ENCODE measurements at regions not wholly inside any gene's neighbourhood (a gene's known extent, or its start where the extent isn't known, plus 50 kb on each side); places are given as distances from the start of the nearest gene placed in this dataset.
A peak's percentile ranks its signal among the peaks of the same experiment; 100 is the strongest.

DNA sequence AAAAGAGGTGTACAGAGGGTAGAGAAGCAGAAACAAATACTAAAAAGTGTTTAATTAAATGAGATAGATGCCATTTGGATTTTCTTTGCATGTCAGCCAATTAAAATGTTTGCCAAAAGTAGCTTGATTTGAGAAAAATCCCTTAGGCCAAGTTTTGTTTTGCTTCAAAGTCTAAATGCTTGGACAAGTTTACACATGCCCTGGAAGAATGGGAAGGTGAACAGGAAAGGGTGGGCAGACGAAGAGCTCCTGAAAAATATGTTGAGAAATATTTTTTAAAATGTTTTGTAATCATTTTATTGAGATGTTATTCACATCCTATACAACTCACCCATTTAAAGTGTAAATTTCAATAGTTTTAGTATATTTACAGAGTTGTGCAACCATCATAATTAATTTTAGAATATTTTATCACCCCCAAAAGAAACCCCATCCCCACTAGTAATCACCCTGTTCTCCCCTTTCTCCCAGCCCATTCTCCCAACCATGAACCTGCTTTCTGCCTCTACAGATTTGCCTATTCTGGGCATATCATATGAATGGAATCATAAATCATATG, 98.5 kb upstream of the ANK3 start:
- DNase-seq (ENCODE audit: low spot score), result no peak
- no peak for TF ChIP-seq CTCF (IDR thresholded peaks at IDR 0.05)
- no peak for ATAC-seq (ENCODE audit: low FRiP score)

- DNase-seq (ENCODE audit: low spot score), result no peak
Observed at GRCh38 chr10:60487543-60487942, 97.9 kb upstream of the ANK3 start.

DNA sequence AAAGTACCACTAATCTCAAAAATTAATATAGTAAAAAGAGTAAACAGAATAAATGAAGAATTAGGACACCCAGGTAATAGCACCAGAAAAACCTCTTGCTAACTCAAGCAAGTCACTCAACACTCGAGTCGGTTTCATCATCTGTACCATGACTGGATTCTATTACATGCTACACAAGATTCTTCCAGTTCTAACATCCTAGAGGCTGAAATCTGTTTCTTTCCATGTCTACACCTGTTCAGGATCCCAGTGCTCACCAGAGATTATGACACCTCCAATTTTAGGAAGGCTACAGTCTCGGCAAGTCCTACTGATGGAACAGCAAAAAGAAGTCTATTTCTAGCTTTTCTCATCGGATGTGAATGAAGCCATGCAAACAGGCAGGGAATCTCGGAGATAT, 95.3 kb upstream of the ANK3 start:
- no peak for TF ChIP-seq CTCF (IDR thresholded peaks at IDR 0.05)
- DNase-seq (ENCODE audit: low spot score) (no peak), ATAC-seq (ENCODE audit: low FRiP score) (no peak)

More at GRCh38 chr10:60487543-60487942, 97.9 kb upstream of the ANK3 start:
- no peak for ATAC-seq (ENCODE audit: low FRiP score)
- TF ChIP-seq CTCF (IDR thresholded peaks at IDR 0.05), result no peak

GRCh38 chr10:60480865-60481563, 91.3 kb upstream of the ANK3 start:
- ATAC-seq (ENCODE audit: low FRiP score), result peak; percentile 86
- no peak for TF ChIP-seq CTCF (IDR thresholded peaks at IDR 0.05)
- no peak for DNase-seq (ENCODE audit: low spot score)

GRCh38 chr10:60479305-60480020, 89.8 kb upstream of the ANK3 start:
- TF ChIP-seq CTCF (IDR thresholded peaks at IDR 0.05), result no peak
- DNase-seq (ENCODE audit: low spot score) (no peak), ATAC-seq (ENCODE audit: low FRiP score) (no peak)

GRCh38 chr10:60476451-60476850, 86.8 kb upstream of the ANK3 start:
- ATAC-seq (ENCODE audit: low FRiP score) (no peak), DNase-seq (ENCODE audit: low spot score) (no peak)
- no peak for TF ChIP-seq CTCF (IDR thresholded peaks at IDR 0.05)

Data from omental fat pad (tissue), 3 donors.